Left colon (tissue), 2 donors: ENCODE measurements at regions not wholly inside any gene's neighbourhood (a gene's known extent, or its start where the extent isn't known, plus 50 kb on each side); places are given as distances from the start of the nearest gene placed in this dataset.
A peak's percentile ranks its signal among the peaks of the same experiment; 100 is the strongest.

Experiments used
- ATAC-seq: fragments of 200-7000 bp; cut with Tn5 transposase; one replicate; pipeline ENCODE4 v1.9.1; 2020; ENCODE audit warnings: mild to moderate bottlenecking, moderate library complexity
- DNase-seq, 2 donors: peaks; one replicate each; pipeline ENCODE4 v3.0.0-alpha.2; 2020
- intact Hi-C, 2 donors: fragments of 100-400 bp; cut with DNase I in 1 of 2; cut with micrococcal nuclease in 1 of 2; formaldehyde crosslinking; loops; one replicate each; pipeline versions ENCODE4 v1.11.2 to v1.14.0; 2022; cut with DNase I, micrococcal nuclease
- donor health status: DM: no; HTN: no; CAD: no.
- donor health status: DM: yes; HTN: yes; CAD: no.

- no peak for ATAC-seq
- intact Hi-C loops = no loop called here
- DNase-seq = no peak
Measured at GRCh38 chr6:11929241-11929835, 82.8 kb upstream of the HIVEP1 start.

DNA sequence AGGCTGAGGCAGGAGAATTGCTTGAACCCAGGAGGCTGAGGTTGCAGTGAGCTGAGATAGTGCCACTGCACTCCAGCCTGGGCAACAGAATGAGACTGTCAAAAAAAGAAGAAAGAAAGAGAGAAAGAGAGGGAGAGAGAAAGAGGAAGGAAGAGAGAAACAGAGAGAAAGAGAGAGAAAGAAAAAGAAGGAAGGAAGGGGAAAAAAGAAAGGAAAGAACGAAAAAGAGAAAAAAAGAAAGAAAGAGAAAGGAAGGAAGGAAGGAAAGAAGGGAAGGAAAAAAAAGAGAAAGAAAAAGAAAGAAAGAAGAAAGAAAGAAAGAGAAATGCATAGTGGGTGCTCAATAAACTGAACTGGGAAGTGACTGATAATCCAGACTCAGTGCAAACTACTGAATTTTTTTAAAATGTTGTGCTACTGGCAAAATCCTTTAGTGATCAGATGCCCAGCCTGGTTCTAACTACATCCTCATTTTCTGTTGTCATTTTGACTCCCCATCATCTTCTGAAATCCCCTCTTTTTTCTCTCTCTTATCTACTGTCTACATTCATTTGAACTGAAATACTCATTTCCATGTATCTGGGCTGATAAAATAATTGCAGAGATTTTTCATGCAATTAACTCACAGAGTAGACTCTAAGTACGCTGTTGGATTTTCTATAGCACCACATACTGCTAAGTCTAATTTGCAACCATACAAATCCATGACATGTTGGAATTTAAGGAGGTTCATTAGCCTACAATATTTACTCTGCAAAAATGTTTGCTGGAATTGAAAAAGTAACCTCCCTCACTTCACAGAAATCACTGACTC is 85.3 kb upstream of the HIVEP1 start:
- intact Hi-C loops = no loop called here

GRCh38 chr6:11925805-11926204 is 86.3 kb upstream of the HIVEP1 start:
- DNase-seq = no peak
- no peak for ATAC-seq
- intact Hi-C loops = no loop called here

More for the DNA sequence above, 85.3 kb upstream of the HIVEP1 start:
- DNase-seq (no peak), ATAC-seq (no peak)

- no peak for DNase-seq
- intact Hi-C loops = no loop called here
- ATAC-seq = no peak
Measured at GRCh38 chr6:11923621-11924020, 88.5 kb upstream of the HIVEP1 start.

DNA sequence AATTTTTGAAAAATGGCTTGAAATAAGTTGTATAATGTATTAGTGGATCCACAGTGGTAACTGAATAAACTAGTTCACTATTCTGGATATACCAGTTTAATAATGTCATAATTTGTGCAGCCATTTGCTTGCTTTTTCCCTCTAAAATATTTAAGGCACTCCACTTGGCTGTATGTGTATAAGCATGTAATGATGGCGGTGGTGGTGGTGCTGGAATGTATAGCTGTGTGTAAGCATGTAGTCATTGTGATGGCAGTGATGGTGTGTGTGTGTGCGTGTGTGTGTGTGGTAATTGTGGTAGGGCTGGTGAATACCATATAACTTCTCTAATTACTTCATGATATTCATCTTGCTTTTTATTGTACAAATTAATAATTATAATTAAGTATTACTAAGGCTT is 89.2 kb upstream of the HIVEP1 start:
- ATAC-seq (no peak), DNase-seq (no peak)
- intact Hi-C loops = no loop called here

DNA sequence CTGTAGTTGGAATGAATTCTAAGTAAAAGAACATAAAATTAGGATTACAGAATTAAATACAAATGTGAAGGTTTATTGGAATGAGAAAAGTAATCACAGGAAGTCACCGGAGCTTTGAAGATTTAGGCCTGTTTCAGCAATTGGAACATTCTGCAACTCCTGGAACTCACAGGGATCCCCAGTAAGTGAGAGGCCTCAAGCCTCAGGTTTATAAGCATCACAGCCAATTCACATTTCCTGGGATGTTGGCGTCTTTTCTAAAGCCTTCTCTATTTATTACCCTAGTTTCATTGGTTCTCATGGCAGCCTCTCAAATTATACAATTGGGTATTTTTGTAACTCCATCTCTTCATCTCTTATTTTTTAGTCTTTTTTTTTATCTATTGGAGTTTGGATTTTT is 90.4 kb upstream of the HIVEP1 start:
- no peak for ATAC-seq
- DNase-seq = no peak
- intact Hi-C loops = no loop called here

- peak; percentile 44 to 62 for DNase-seq
- peak; percentile 76 for ATAC-seq
- intact Hi-C loops = no loop called here
Measured at GRCh38 chr6:11921017-11921438, 91.1 kb upstream of the HIVEP1 start.

GRCh38 chr6:11920566-11920965 is 91.5 kb upstream of the HIVEP1 start:
- ATAC-seq = peak; percentile 13
- DNase-seq = no peak
- intact Hi-C loops = no loop called here

- DNase-seq (no peak), ATAC-seq (no peak)
- intact Hi-C loops = no loop called here
Measured at GRCh38 chr6:11919771-11920440, 92.2 kb upstream of the HIVEP1 start.

- no peak for DNase-seq
- ATAC-seq = no peak
- intact Hi-C loops = no loop called here
Measured at GRCh38 chr6:11918739-11919605, 93.1 kb upstream of the HIVEP1 start.

DNA sequence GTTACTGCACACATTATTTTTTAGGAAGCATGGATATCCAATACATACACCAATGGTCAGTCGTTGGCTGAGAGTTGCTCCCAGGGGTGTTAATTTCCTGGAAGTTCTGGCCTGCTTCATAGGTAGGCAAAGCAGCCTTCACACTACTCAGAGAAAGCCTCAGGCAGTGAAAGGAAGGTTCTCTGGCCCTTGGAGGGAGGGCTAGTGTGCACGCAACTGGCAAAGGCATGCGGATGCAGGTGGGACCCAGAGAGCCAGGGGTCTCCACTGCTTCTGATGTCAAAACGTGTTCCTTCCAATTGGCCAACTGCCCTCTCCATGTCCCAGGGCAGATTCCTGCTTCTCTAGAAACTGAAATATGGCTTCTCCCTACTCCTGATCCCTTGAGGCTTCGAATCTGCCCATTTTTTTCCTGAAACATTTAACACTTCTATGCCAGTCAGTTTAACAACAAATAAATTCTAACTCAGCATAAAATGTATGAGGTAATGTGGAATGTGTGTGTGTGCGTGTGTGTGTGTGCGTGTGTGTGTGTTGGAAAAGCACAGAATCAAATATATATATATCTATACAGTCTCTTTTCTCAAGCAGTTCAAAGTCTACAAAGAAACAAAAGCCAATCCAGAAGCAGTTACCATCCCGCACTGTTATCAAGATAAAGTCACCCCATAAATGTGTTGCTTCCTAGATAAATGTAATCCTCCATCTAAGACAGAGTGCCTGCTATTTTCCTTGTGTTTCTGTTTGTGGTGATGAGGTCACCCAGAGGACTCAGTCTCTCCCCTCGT is 94.0 kb upstream of the HIVEP1 start:
- intact Hi-C loops = no loop called here
- DNase-seq (peak; percentile 55 to 71), ATAC-seq (peak; percentile 88)

- intact Hi-C loops = no loop called here
- no peak for ATAC-seq
Measured at GRCh38 chr6:11912420-11912819, 99.7 kb upstream of the HIVEP1 start.

GRCh38 chr6:11911538-11911937 is 100.6 kb upstream of the HIVEP1 start:
- ATAC-seq (no peak), DNase-seq (no peak)
- intact Hi-C loops = no loop called here

More at GRCh38 chr6:11912420-11912819, 99.7 kb upstream of the HIVEP1 start:
- DNase-seq = no peak

DNA sequence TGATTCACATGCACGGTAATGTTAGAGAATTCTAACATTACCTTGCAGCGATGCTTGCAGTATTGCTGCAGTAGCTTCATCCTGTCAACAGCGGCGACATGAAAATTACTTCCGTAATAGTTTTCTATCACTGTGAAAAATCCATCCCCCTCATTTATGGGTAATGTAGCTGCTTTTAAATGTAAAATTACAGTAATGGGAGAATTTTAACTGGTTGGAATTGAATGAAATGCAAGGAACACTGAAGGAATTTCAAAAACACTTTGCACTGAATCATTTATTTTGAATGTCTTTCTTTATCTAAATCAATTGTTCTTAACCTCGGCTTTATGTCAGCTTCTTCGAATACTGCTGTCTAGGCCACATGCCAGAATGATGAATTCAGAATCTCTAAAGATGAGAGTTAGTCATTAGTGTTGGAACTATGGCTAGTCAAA is 102.4 kb upstream of the HIVEP1 start:
- no peak for ATAC-seq
- no peak for DNase-seq
- intact Hi-C loops = no loop called here

DNA sequence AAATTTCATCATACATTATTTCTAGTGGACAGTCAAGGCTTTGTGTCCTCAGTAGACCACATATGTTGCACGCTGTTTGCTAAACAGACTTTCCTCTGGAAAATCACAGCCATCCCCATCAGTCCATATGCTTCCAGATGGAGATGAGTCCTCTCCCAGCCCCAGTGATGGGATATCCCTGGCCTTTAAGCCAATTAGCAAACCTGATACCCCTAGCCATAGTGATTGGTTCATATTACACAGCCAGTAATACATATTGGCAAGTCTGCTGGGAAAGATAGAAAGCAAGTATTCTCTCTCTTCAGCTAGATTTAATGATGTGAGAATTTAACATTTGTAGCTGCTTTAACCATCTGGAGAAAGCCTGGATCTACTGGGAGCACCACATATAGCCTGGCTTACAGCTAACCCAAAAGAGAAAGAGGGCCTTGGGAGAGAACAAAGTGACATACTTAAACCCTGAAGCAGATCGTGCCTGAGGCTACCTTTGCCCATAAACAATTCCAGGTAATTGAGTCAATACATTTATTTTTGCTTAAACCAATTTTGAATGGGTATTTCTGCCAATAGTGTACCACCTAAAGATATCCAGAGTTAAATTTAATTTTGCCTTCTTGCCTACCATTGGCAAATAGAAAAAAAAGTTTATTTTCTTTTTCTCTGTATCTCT is 103.5 kb upstream of the HIVEP1 start:
- no peak for ATAC-seq
- intact Hi-C loops = no loop called here
- DNase-seq = no peak

DNA sequence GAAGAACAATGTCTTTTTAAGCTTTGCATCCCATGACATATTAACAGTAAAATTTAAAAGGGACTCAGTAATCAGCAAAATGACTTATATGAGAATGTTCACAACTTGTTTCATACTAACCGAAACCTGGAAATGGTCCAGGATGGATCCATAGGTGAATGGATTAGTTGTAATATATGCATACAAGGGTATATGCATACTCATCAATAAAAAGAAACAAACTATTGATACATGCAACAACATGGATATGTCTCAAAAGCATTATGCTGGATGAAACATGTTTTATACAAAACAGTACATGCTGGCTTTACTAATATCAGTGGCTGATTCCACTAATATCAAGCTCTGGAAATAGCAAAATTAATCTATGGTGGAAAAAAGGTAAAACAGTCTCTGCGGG is 108.5 kb upstream of the HIVEP1 start:
- intact Hi-C loops = no loop called here
- ATAC-seq = no peak

DNA sequence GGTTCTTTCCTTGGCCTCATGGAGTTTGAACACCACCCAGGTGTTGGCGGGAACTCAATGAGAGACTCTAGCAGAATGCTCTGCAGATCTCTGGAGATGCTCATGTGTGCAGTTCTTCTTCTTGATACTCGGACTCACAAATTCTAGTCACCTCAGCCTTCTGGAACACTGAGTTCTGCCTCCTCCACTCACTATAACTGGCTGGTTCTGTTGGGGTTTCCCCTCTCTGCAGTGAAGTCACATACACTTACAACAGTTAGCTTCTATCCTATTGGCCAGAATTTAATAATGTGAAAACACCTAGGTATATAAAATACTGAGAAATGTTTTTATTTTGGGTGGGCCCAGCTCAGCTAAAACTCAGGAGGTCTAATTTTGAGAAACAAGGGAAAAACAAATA is 109.6 kb upstream of the HIVEP1 start:
- no peak for ATAC-seq
- intact Hi-C loops = no loop called here
- no peak for DNase-seq

More for the DNA sequence above, 108.5 kb upstream of the HIVEP1 start:
- no peak for DNase-seq
